Neuronal stem cell (in vitro differentiated cells): ENCODE measurements at regions not wholly inside any gene's neighbourhood (a gene's known extent, or its start where the extent isn't known, plus 50 kb on each side); places are given as distances from the start of the nearest gene placed in this dataset.
A peak's percentile ranks its signal among the peaks of the same experiment; 100 is the strongest.

Experiments used
- DNase-seq: peaks from one replicate; pipeline ENCODE4 v3.0.0-alpha.2; 2013; ENCODE audit warnings: low spot score
- H2AFZ ChIP-seq: one replicate; pipeline ENCODE4 v1.6.1; 2013; ENCODE audit warnings: mild to moderate bottlenecking, low read length, inconsistent platforms
- H2AK5ac ChIP-seq: 2 replicates; pipeline ENCODE4 v1.6.1; 2013; ENCODE audit warnings: low read depth, mild to moderate bottlenecking, inconsistent platforms, low read length, moderate library complexity, mixed read lengths
- H2BK120ac ChIP-seq: 2 replicates; pipeline ENCODE4 v1.6.1; 2013; ENCODE audit warnings: low read depth, mild to moderate bottlenecking, inconsistent platforms, low read length, moderate library complexity, mixed read lengths
- H2BK12ac ChIP-seq: one replicate; pipeline ENCODE4 v1.6.1; 2013; ENCODE audit warnings: low read length, inconsistent platforms
- H2BK15ac ChIP-seq: 2 replicates; pipeline ENCODE4 v1.6.1; 2013; ENCODE audit warnings: mild to moderate bottlenecking, low read length, inconsistent platforms, mixed read lengths
- H2BK5ac ChIP-seq: one replicate; pipeline ENCODE4 v1.6.1; 2013; ENCODE audit warnings: inconsistent platforms, mild to moderate bottlenecking, low read length, moderate library complexity
- H3K14ac ChIP-seq: one replicate; pipeline ENCODE4 v1.6.1; 2013; ENCODE audit warnings: low read length, inconsistent platforms
- H3K18ac ChIP-seq: 2 replicates; pipeline ENCODE4 v1.6.1; 2013; ENCODE audit warnings: low read length, inconsistent platforms
- H3K23ac ChIP-seq: 2 replicates; pipeline ENCODE4 v1.6.1; 2013; ENCODE audit warnings: low read depth, mild to moderate bottlenecking, mixed read lengths, low read length, inconsistent platforms; ENCODE audit not compliant: poor library complexity
- H3K27ac ChIP-seq: replicated peaks from 3 replicates; pipeline ENCODE4 v1.5.1; 2013; ENCODE audit warnings: low read length, inconsistent platforms
- H3K27me3 ChIP-seq, 3 experiments: 2 replicates each; pipeline ENCODE4 v1.6.1; 2013; ENCODE audit warnings: low read length in 3 of 3, mild to moderate bottlenecking in 2 of 3, inconsistent platforms in 1 of 3, low read depth in 1 of 3, mixed read lengths in 1 of 3, moderate library complexity in 1 of 3; ENCODE audit not compliant: control insufficient read depth in 3 of 3, insufficient read depth in 3 of 3
- H3K36me3 ChIP-seq, 2 donors: replicated peaks in 1 of 2; 2 replicates each; pipeline ENCODE4 v1.6.1; 2013; ENCODE audit warnings: low read length in 2 of 2; ENCODE audit not compliant: control insufficient read depth in 2 of 2, insufficient read depth in 2 of 2
- H3K4ac ChIP-seq: 2 replicates; pipeline ENCODE4 v1.6.1; 2013; ENCODE audit warnings: inconsistent platforms, mild to moderate bottlenecking, low read length, moderate library complexity
- H3K4me1 ChIP-seq, 2 donors: 1 replicate in 1 of 2; 2 replicates in 1 of 2; pipeline ENCODE4 v1.6.1; 2013; ENCODE audit warnings: low read length in 2 of 2, low read depth in 1 of 2; ENCODE audit not compliant: control insufficient read depth in 2 of 2, insufficient read depth in 1 of 2
- H3K4me2 ChIP-seq: one replicate; pipeline ENCODE4 v1.6.1; 2013; ENCODE audit warnings: mild to moderate bottlenecking, low read length, inconsistent platforms; ENCODE audit not compliant: insufficient read depth, poor library complexity, severe bottlenecking
- H3K4me3 ChIP-seq, 2 donors: 2 replicates each; pipeline ENCODE4 v1.5.1; 2013; ENCODE audit warnings: low read length in 2 of 2, mild to moderate bottlenecking in 2 of 2, inconsistent platforms in 1 of 2, moderate library complexity in 1 of 2
- H3K79me1 ChIP-seq: one replicate; pipeline ENCODE4 v1.6.1; 2013; ENCODE audit warnings: low read depth, mild to moderate bottlenecking, inconsistent platforms, low read length, moderate library complexity
- H3K9ac ChIP-seq: one replicate; pipeline ENCODE4 v1.6.1; 2013; ENCODE audit warnings: mild to moderate bottlenecking, low read depth, low read length, inconsistent platforms; ENCODE audit not compliant: poor library complexity
- H3K9me3 ChIP-seq, 2 donors: replicated peaks in 1 of 2; 2 replicates each; pipeline versions ENCODE3 to v1.6.1; 2013; ENCODE audit warnings: low read length in 2 of 2, mild to moderate bottlenecking in 2 of 2, inconsistent platforms in 1 of 2, low read depth in 1 of 2, mixed read lengths in 1 of 2, moderate library complexity in 1 of 2; ENCODE audit not compliant: control insufficient read depth in 2 of 2, insufficient read depth in 1 of 2
- H4K8ac ChIP-seq: one replicate; pipeline ENCODE4 v1.6.1; 2013; ENCODE audit warnings: low read depth, mild to moderate bottlenecking, inconsistent platforms, low read length, moderate library complexity
- H4K91ac ChIP-seq: one replicate; pipeline ENCODE4 v1.6.1; 2013; ENCODE audit warnings: low read length, low read depth, mild to moderate bottlenecking, inconsistent platforms; ENCODE audit not compliant: poor library complexity
- WGBS, 2 donors: extraction: QIAGEN DNeasy Blood & Tissue Kit; methylation state at CpG; one replicate each; pipeline ENCODE4 v1.1.7; 2013; ENCODE audit warnings: missing lambda C conversion rate in 2 of 2, mixed read lengths in 1 of 2; ENCODE audit not compliant: insufficient read length in 2 of 2, insufficient replicate concordance in 1 of 2; ENCODE audit errors: extremely low coverage in 2 of 2; 5-methylcytosine and 5-hydroxymethylcytosine counted together

GRCh38 chr16:66224186-66224585, 142.3 kb upstream of the CDH5 start:
- DNase-seq, result no peak
- Histone ChIP-seq H3K14ac (no peak overlapping the region), H2AFZ (no peak overlapping the region), H2BK5ac (no peak overlapping the region), H3K4ac (no peak overlapping the region), H3K9ac (no peak overlapping the region), H3K36me3 (no peaks in the 10 kb centered on the region), H3K27ac (no peak overlapping the region), H4K8ac (no peak overlapping the region), H3K79me1 (no peaks in the 10 kb centered on the region), H2BK15ac (no peak overlapping the region), H3K27me3 (no peaks in the 10 kb centered on the region), H4K91ac (no peak overlapping the region), H3K4me1 (peaks cover 3 to 9% of the 10 kb centered on the region in 2 donors), H3K18ac (peak overlapping the region; percentile 51), H3K4me2 (no peak overlapping the region), H2BK120ac (no peak overlapping the region), H2AK5ac (peak overlapping the region; percentile 32), H3K9me3 (no peaks in the 10 kb centered on the region), H3K23ac (no peak overlapping the region), H3K4me3 (no peak overlapping the region), H2BK12ac (no peak overlapping the region)
- no CpG with 5 or more reads among the region's 2 CpGs for WGBS, 2 donors

DNA sequence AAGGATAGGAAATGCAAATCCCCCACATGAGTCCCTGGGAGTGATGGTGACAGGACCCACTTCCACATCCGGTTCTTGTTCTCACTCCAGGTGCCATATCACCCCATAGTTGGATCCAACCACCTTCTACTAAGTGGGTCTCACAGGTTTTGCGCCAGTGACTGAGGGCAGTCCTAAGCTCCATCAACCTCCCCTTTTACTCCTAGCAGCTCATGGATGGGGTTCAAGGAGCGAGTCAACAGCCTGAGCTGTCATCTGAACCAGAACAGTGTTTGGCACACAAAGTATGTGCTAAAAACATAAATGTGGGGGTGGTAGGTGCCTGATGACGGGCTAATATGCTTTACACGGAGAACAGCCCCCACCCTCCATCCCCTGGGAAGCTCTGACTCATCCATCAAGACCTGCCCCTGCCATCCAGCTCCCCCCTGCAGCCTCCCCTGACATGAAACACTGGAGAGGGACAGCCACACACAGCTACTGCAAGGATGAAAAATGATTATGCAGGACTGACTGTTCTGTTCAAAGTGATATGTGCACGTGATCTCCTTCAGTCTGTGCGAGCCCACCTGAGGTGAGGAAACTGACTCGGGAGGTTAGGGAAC, 143.2 kb upstream of the CDH5 start:
- Histone ChIP-seq H3K14ac (no peak overlapping the region), H3K27me3 (no peaks in the 10 kb centered on the region), H4K91ac (no peak overlapping the region), H3K9me3 (no peaks in the 10 kb centered on the region), H3K4me3 (no peak overlapping the region), H2BK15ac (no peak overlapping the region), H3K18ac (peak overlapping the region; percentile 15), H2AFZ (no peak overlapping the region), H3K9ac (no peak overlapping the region), H3K4ac (no peak overlapping the region), H3K23ac (no peak overlapping the region), H2BK5ac (no peak overlapping the region), H3K36me3 (no peaks in the 10 kb centered on the region), H3K4me1 (peaks cover 3 to 9% of the 10 kb centered on the region in 2 donors), H3K79me1 (no peaks in the 10 kb centered on the region), H3K27ac (no peak overlapping the region), H2AK5ac (peak overlapping the region; percentile 71), H4K8ac (no peak overlapping the region), H2BK120ac (no peak overlapping the region), H3K4me2 (no peak overlapping the region), H2BK12ac (no peak overlapping the region)
- no CpG with 5 or more reads among the region's 8 CpGs for WGBS, 2 donors
- no peak for DNase-seq

GRCh38 chr16:66222756-66223155, 143.7 kb upstream of the CDH5 start:
- peaks cover 3 to 9% of the 10 kb centered on the region in 2 donors for H3K4me1 ChIP-seq
- H3K23ac ChIP-seq, result no peak overlapping the region
- H3K4me3 ChIP-seq, result no peak overlapping the region
- no peaks in the 10 kb centered on the region for H3K79me1 ChIP-seq
- no peak overlapping the region for H2BK5ac ChIP-seq
- no peak overlapping the region for H4K8ac ChIP-seq
- H3K14ac ChIP-seq, result no peak overlapping the region
- no peak overlapping the region for H2AK5ac ChIP-seq
- H3K27me3 ChIP-seq, result no peaks in the 10 kb centered on the region
- H2AFZ ChIP-seq, result no peak overlapping the region
- no peak overlapping the region for H3K27ac ChIP-seq
- WGBS, 2 donors, result no CpG with 5 or more reads among the region's 1 CpG
- H3K9ac ChIP-seq, result no peak overlapping the region
- no peak overlapping the region for H3K18ac ChIP-seq
- no peak overlapping the region for H2BK15ac ChIP-seq
- H3K9me3 ChIP-seq, result no peaks in the 10 kb centered on the region
- H4K91ac ChIP-seq, result no peak overlapping the region
- no peak overlapping the region for H3K4me2 ChIP-seq
- no peak overlapping the region for H2BK120ac ChIP-seq
- H3K36me3 ChIP-seq, result no peaks in the 10 kb centered on the region
- DNase-seq, result no peak
- no peak overlapping the region for H3K4ac ChIP-seq
- H2BK12ac ChIP-seq, result no peak overlapping the region

GRCh38 chr16:66220702-66221101, 145.8 kb upstream of the CDH5 start:
- H3K27ac ChIP-seq, result no peak overlapping the region
- no peak overlapping the region for H3K4me3 ChIP-seq
- no peak overlapping the region for H3K9ac ChIP-seq
- no peak overlapping the region for H2AFZ ChIP-seq
- H3K4me2 ChIP-seq, result no peak overlapping the region
- H4K91ac ChIP-seq, result no peak overlapping the region
- no peaks in the 10 kb centered on the region for H3K9me3 ChIP-seq
- no peaks in the 10 kb centered on the region for H3K27me3 ChIP-seq
- no peak overlapping the region for H2BK5ac ChIP-seq
- H3K4me1 ChIP-seq, result peaks cover 3 to 9% of the 10 kb centered on the region in 2 donors
- no peak overlapping the region for H2BK12ac ChIP-seq
- WGBS, 2 donors, result no CpG with 5 or more reads among the region's 6 CpGs
- DNase-seq, result no peak
- H3K23ac ChIP-seq, result no peak overlapping the region
- H3K79me1 ChIP-seq, result no peaks in the 10 kb centered on the region
- no peak overlapping the region for H3K14ac ChIP-seq
- no peak overlapping the region for H2BK120ac ChIP-seq
- H4K8ac ChIP-seq, result no peak overlapping the region
- no peak overlapping the region for H2AK5ac ChIP-seq
- H3K36me3 ChIP-seq, result no peaks in the 10 kb centered on the region
- no peak overlapping the region for H3K18ac ChIP-seq
- no peak overlapping the region for H3K4ac ChIP-seq
- H2BK15ac ChIP-seq, result no peak overlapping the region
